Endothelial cell of umbilical vein (primary cell): ENCODE measurements at regions not wholly inside any gene's neighbourhood (a gene's known extent, or its start where the extent isn't known, plus 50 kb on each side); places are given as distances from the start of the nearest gene placed in this dataset.

Experiments
- BruUV-seq: library from RNA; stranded (reverse); fragments of 400-500 nt; replicated peaks from 2 replicates; lab custom pipeline; 2021; lab: Mats Ljungman, UMichigan
- CTCF ChIA-PET: fragments of 300-600, 350-600 bp; sonication (Branson Sonifier 250); formaldehyde crosslinking; loops from one replicate; lab custom pipeline; 2021; ENCODE audit warnings: antibody characterized with exemption, inconsistent platforms; lab: Charles Lee
- POLR2A ChIA-PET: fragments of 300-600, 350-600 bp; sonication (Branson Sonifier 250); formaldehyde crosslinking; loops from one replicate; lab custom pipeline; 2021; ENCODE audit warnings: antibody characterized with exemption, inconsistent platforms; lab: Charles Lee
- DNase-seq: peaks from one replicate; pipeline ENCODE4 v3.0.0-alpha.2; 2011; ENCODE audit warnings: low read depth, low spot score
- FAIRE-seq: peaks from 2 replicates; lab custom pipeline; 2011; peaks lifted over from hg19 to GRCh38; lab: Jason Lieb, UNC
- H2AFZ ChIP-seq: 2 replicates; pipeline ENCODE4 v1.6.0; 2012; ENCODE audit warnings: low read depth, low read length, control low read depth, inconsistent platforms
- H3K27ac ChIP-seq: 2 replicates; pipeline ENCODE4 v1.5.1; 2011; ENCODE audit warnings: low read depth, mild to moderate bottlenecking, control low read depth, low read length, moderate library complexity; ENCODE audit not compliant: insufficient read depth
- H3K27me3 ChIP-seq, 2 experiments: 2 replicates each; pipeline versions ENCODE4 v1.6.0 to v1.6.1; 2011; ENCODE audit warnings: low read length in 2 of 2, mixed read lengths in 1 of 2; ENCODE audit not compliant: control insufficient read depth in 2 of 2, insufficient read depth in 2 of 2
- H3K36me3 ChIP-seq, 2 experiments: 2 replicates in 1 of 2; 3 replicates in 1 of 2; pipeline ENCODE4 v1.5.1; 2011; ENCODE audit warnings: low read length in 2 of 2, mild to moderate bottlenecking in 1 of 2, moderate library complexity in 1 of 2; ENCODE audit not compliant: control insufficient read depth in 2 of 2, insufficient read depth in 2 of 2; ENCODE audit errors: extremely low read depth in 1 of 2
- H3K4me1 ChIP-seq: 3 replicates; pipeline ENCODE4 v1.5.1; 2011; ENCODE audit warnings: mild to moderate bottlenecking, low read length; ENCODE audit not compliant: control insufficient read depth, insufficient read depth; ENCODE audit errors: extremely low read depth
- H3K4me2 ChIP-seq: 2 replicates; pipeline ENCODE4 v1.6.1; 2011; ENCODE audit warnings: low read length, control low read depth, mixed read lengths; ENCODE audit not compliant: insufficient read depth
- H3K4me3 ChIP-seq, 3 experiments: fragments of 200-600 bp in 1 of 3; sonication (generic), shearing (Covaris generic) in 1 of 3; replicated peaks in 1 of 3; 2 replicates each; pipeline ENCODE4 v1.5.1; 2011 to 2016; ENCODE audit warnings: control low read depth in 3 of 3, low read length in 3 of 3, mild to moderate bottlenecking in 2 of 3, inconsistent platforms in 1 of 3, low read depth in 1 of 3, moderate library complexity in 1 of 3; ENCODE audit not compliant: insufficient read depth in 1 of 3
- H3K79me2 ChIP-seq: 2 replicates; pipeline ENCODE4 v1.6.0; 2012; ENCODE audit warnings: low read length, inconsistent platforms; ENCODE audit not compliant: control insufficient read depth, insufficient read depth
- H3K9ac ChIP-seq: replicated peaks from 2 replicates; pipeline ENCODE3; 2011; ENCODE audit warnings: low read length, control low read depth; ENCODE audit not compliant: insufficient read depth; ENCODE audit errors: extremely low read depth
- H3K9me1 ChIP-seq: replicated peaks from 3 replicates; pipeline ENCODE4 v1.6.0; 2011; ENCODE audit warnings: mild to moderate bottlenecking, low read length; ENCODE audit not compliant: control insufficient read depth, insufficient read depth; ENCODE audit errors: extremely low read depth
- H3K9me3 ChIP-seq: replicated peaks from 2 replicates; pipeline ENCODE4 v1.5.1; 2012; ENCODE audit warnings: low read length, inconsistent platforms; ENCODE audit not compliant: control insufficient read depth, insufficient read depth
- H4K20me1 ChIP-seq: replicated peaks from 2 replicates; pipeline ENCODE3; 2011; ENCODE audit warnings: mild to moderate bottlenecking, low read length; ENCODE audit not compliant: control insufficient read depth, insufficient read depth; ENCODE audit errors: extremely low read depth
- EZH2 ChIP-seq: IDR thresholded peaks from 2 replicates; pipeline ENCODE4 v1.6.1; 2012; ENCODE audit warnings: borderline replicate concordance, low read depth, mild to moderate bottlenecking, moderate library complexity, low read length, inconsistent platforms; ENCODE audit not compliant: severe bottlenecking
- FOS ChIP-seq: IDR thresholded peaks from 2 replicates; pipeline ENCODE4 v1.6.1; 2011; ENCODE audit warnings: mild to moderate bottlenecking, low read length, moderate library complexity, borderline replicate concordance; ENCODE audit not compliant: insufficient read depth
- GATA2 ChIP-seq: IDR thresholded peaks from 2 replicates; pipeline ENCODE4 v1.7.0; 2011; ENCODE audit warnings: low read depth, mild to moderate bottlenecking, moderate library complexity, mixed read lengths, low read length; ENCODE audit not compliant: insufficient read length, insufficient read depth
- MYC ChIP-seq: IDR thresholded peaks from one replicate; pipeline ENCODE4 v1.6.1; 2011; ENCODE audit warnings: mild to moderate bottlenecking, low read depth, low read length
- POLR2A ChIP-seq: IDR thresholded peaks from 2 replicates; pipeline ENCODE4 v1.6.1; 2012; ENCODE audit warnings: low read depth, mild to moderate bottlenecking, control low read depth, low read length
- POLR2AphosphoS5 ChIP-seq: IDR thresholded peaks from 2 replicates; pipeline ENCODE4 v1.6.1; 2012; ENCODE audit warnings: low read depth, mild to moderate bottlenecking, control low read depth, low read length, moderate library complexity; ENCODE audit not compliant: insufficient read depth
- dilution Hi-C: fragments of 300-500 bp; cut with MboI; formaldehyde crosslinking; loops from one replicate; pipeline ENCODE4 v1.15.0; 2019; ENCODE audit warnings: low sequenced_read_pairs; ENCODE audit not compliant: extremely low pct_ligation_motif_present
- intact Hi-C: fragments of 100-400 bp; cut with micrococcal nuclease; formaldehyde crosslinking; loops from one replicate; pipeline ENCODE4 v1.10.0; 2022
- TF ChIP-seq, protein P1 (sequence below), 2 donors: IDR thresholded peaks; 1 replicate in 1 of 2; 2 replicates in 1 of 2; pipeline ENCODE4 v1.5.1; 2011; ENCODE audit warnings: low read length in 2 of 2, mild to moderate bottlenecking in 2 of 2, moderate library complexity in 2 of 2, control low read depth in 1 of 2, inconsistent platforms in 1 of 2, low read depth in 1 of 2; ENCODE audit not compliant: insufficient read depth in 1 of 2; ENCODE audit errors: extremely low read depth in 1 of 2
- TF ChIP-seq, protein P2 (sequence below): IDR thresholded peaks from 2 replicates; pipeline ENCODE4 v1.6.1; 2011; ENCODE audit not compliant: insufficient read depth, insufficient read length

DNA sequence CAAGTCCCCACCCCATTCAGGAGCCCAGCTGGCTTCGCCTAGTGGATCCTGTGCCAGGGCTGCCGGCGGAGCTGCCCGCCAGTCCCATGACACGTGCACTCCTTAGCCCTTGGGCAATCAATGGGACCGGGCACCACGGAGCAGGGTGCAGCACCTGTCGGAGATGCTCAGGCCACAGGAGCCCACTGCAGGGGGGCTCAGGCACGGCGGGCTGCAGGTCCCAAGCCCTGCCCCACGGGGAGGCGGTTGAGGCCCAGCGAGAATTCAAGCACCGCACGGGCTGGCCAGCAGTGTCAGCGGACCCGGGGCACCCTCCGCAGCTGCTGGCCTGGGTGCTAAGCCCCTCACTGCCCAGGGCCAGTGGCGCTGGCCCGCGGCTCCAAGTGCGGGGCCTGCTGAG, 969.7 kb upstream of the CDH10 start:
- Histone ChIP-seq H3K79me2 (no peaks in the 10 kb centered on the region), H4K20me1 (no peaks in the 10 kb centered on the region), H3K9me3 (peaks cover 3% of the 10 kb centered on the region), H3K4me2 (no peak overlapping the region), H2AFZ (no peak overlapping the region), H3K4me3 (no peak overlapping the region), H3K36me3 (no peaks in the 10 kb centered on the region), H3K9ac (no peak overlapping the region), H3K27me3 (no peaks in the 10 kb centered on the region), H3K9me1 (no peaks in the 10 kb centered on the region), H3K4me1 (no peaks in the 10 kb centered on the region), H3K27ac (no peak overlapping the region)
- DNase-seq (no peak), FAIRE-seq (no peak)
- no TSS peak for BruUV-seq
- TF ChIP-seq GATA2 (no peak), FOS (no peak), POLR2A (no peak), MYC (no peak), POLR2AphosphoS5 (no peak), EZH2 (no peak)
- TF ChIP-seq, protein P1, sequence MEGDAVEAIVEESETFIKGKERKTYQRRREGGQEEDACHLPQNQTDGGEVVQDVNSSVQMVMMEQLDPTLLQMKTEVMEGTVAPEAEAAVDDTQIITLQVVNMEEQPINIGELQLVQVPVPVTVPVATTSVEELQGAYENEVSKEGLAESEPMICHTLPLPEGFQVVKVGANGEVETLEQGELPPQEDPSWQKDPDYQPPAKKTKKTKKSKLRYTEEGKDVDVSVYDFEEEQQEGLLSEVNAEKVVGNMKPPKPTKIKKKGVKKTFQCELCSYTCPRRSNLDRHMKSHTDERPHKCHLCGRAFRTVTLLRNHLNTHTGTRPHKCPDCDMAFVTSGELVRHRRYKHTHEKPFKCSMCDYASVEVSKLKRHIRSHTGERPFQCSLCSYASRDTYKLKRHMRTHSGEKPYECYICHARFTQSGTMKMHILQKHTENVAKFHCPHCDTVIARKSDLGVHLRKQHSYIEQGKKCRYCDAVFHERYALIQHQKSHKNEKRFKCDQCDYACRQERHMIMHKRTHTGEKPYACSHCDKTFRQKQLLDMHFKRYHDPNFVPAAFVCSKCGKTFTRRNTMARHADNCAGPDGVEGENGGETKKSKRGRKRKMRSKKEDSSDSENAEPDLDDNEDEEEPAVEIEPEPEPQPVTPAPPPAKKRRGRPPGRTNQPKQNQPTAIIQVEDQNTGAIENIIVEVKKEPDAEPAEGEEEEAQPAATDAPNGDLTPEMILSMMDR (IDR thresholded peaks at IDR 0.05; ENCODE audit: extremely low read depth in 1 of 2, insufficient read depth in 1 of 2, low read depth in 1 of 2, low read length in 2 of 2), result no peak
- TF ChIP-seq, protein P2, sequence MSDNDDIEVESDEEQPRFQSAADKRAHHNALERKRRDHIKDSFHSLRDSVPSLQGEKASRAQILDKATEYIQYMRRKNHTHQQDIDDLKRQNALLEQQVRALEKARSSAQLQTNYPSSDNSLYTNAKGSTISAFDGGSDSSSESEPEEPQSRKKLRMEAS, result no peak
- CTCF ChIA-PET, result no interaction called here
- POLR2A ChIA-PET, result no interaction called here
- dilution Hi-C loops (no loop called here), intact Hi-C loops (no loop called here)
